PC-9 (cell line): ENCODE measurements at regions not wholly inside any gene's neighbourhood (a gene's known extent, or its start where the extent isn't known, plus 50 kb on each side); places are given as distances from the start of the nearest gene placed in this dataset.

Experiments
- BruUV-seq: library from RNA; stranded (reverse); fragments of 400-500 nt; replicated peaks from 2 replicates; lab custom pipeline; 2021; lab: Mats Ljungman, UMichigan
- CTCF ChIA-PET: fragments of 300-600 bp; sonication (Branson Sonifier 250); formaldehyde crosslinking; loops from one replicate; lab custom pipeline; 2022; ENCODE audit warnings: antibody characterized with exemption; lab: Charles Lee
- POLR2A ChIA-PET: fragments of 300-600 bp; sonication (Branson Sonifier 250); formaldehyde crosslinking; loops from one replicate; lab custom pipeline; 2022; ENCODE audit warnings: antibody characterized with exemption; ENCODE audit not compliant: unreplicated experiment; lab: Charles Lee
- DNase-seq, 2 experiments: peaks; one replicate each; pipeline versions ENCODE4 v3.0.0 to v3.0.0-alpha.2; 2015 to 2022; ENCODE audit warnings: mixed read lengths in 1 of 2
- H2AFZ ChIP-seq: fragments of 200-600 bp; sonication (generic); 2 replicates; pipeline ENCODE4 v1.8.1; 2017; ENCODE audit warnings: antibody characterized with exemption
- H3F3A ChIP-seq: fragments of 200-600 bp; sonication (generic); 2 replicates; pipeline ENCODE4 v1.8.1; 2017; ENCODE audit warnings: antibody characterized with exemption, mild to moderate bottlenecking, low read depth; ENCODE audit not compliant: insufficient read depth
- H3K27ac ChIP-seq: fragments of 200-600 bp; sonication (generic); 2 replicates; pipeline ENCODE4 v1.6.1; 2016; ENCODE audit warnings: mixed run types
- H3K27me3 ChIP-seq: fragments of 200-600 bp; sonication (generic); 2 replicates; pipeline ENCODE4 v1.6.1; 2016; ENCODE audit warnings: low read depth, mixed run types; ENCODE audit not compliant: insufficient read depth
- H3K36me3 ChIP-seq: fragments of 200-600 bp; sonication (generic); 2 replicates; pipeline ENCODE4 v1.6.1; 2016; ENCODE audit warnings: low read depth, mixed run types
- H3K4me1 ChIP-seq: fragments of 200-600 bp; sonication (generic); replicated peaks from 2 replicates; pipeline ENCODE4 v1.6.1; 2016; ENCODE audit warnings: mixed run types; ENCODE audit not compliant: insufficient read depth
- H3K4me2 ChIP-seq: fragments of 200-600 bp; sonication (generic); 2 replicates; pipeline ENCODE4 v1.6.1; 2017; ENCODE audit warnings: mixed run types
- H3K4me3 ChIP-seq: fragments of 200-600 bp; sonication (generic); 2 replicates; pipeline ENCODE4 v1.6.1; 2016; ENCODE audit warnings: mixed run types
- H3K79me2 ChIP-seq: fragments of 200-600 bp; sonication (generic); 2 replicates; pipeline ENCODE4 v1.6.1; 2017; ENCODE audit warnings: low read depth, mixed run types
- H3K9me2 ChIP-seq: fragments of 200-600 bp; sonication (generic); 2 replicates; pipeline ENCODE4 v1.8.1; 2017; ENCODE audit warnings: mild to moderate bottlenecking; ENCODE audit not compliant: insufficient read depth
- H3K9me3 ChIP-seq: fragments of 200-600 bp; sonication (generic); 2 replicates; pipeline ENCODE4 v1.8.1; 2016; ENCODE audit warnings: low read depth; ENCODE audit not compliant: insufficient read depth
- H4K20me1 ChIP-seq: fragments of 200-600 bp; sonication (generic); 2 replicates; pipeline ENCODE4 v1.8.1; 2017; ENCODE audit not compliant: insufficient read depth
- CTCF ChIP-seq: fragments of 200-600 bp; sonication (generic); conservative IDR thresholded peaks from 2 replicates; pipeline ENCODE4 v1.6.1; 2017; ENCODE audit warnings: mixed run types, antibody characterized with exemption, mild to moderate bottlenecking, moderate library complexity
- EZH2 ChIP-seq: fragments of 200-600 bp; sonication (generic); IDR thresholded peaks from 2 replicates; pipeline ENCODE4 v1.8.0; 2017; ENCODE audit warnings: antibody characterized with exemption, low read depth
- intact Hi-C: fragments of 100-400 bp; cut with micrococcal nuclease; formaldehyde crosslinking; loops from one replicate; pipeline ENCODE4 v1.10.0; 2022; ENCODE audit not compliant: unreplicated experiment

- Histone ChIP-seq H3K79me2 (no peaks in the 10 kb centered on the region), H3K27me3 (peaks cover 67% of the 10 kb centered on the region), H3K27ac (no peak overlapping the region), H3K4me3 (no peak overlapping the region), H3K36me3 (no peaks in the 10 kb centered on the region), H3F3A (no peaks in the 10 kb centered on the region), H2AFZ (no peak overlapping the region), H3K9me3 (no peaks in the 10 kb centered on the region), H3K9me2 (no peaks in the 10 kb centered on the region), H4K20me1 (no peaks in the 10 kb centered on the region), H3K4me1 (no peaks in the 10 kb centered on the region), H3K4me2 (no peak overlapping the region)
- ChIA-PET POLR2A (no interaction called here), CTCF (no interaction called here)
- BruUV-seq, result no TSS peak
- intact Hi-C loops, result no loop called here
- TF ChIP-seq CTCF (no peak), EZH2 (no peak)
- no peak for DNase-seq
Measured at GRCh38 chr18:78914249-78914935, 65.2 kb upstream of the SALL3 start.

- no peaks in the 10 kb centered on the region for H3K9me3 ChIP-seq
- H3K36me3 ChIP-seq, result no peaks in the 10 kb centered on the region
- no peaks in the 10 kb centered on the region for H4K20me1 ChIP-seq
- H3K79me2 ChIP-seq, result no peaks in the 10 kb centered on the region
- H3K9me2 ChIP-seq, result no peaks in the 10 kb centered on the region
- H3K27ac ChIP-seq, result no peak overlapping the region
- BruUV-seq, result no TSS peak
- ChIA-PET POLR2A (no interaction called here), CTCF (no interaction called here)
- no peak overlapping the region for H3K4me2 ChIP-seq
- no peak for TF ChIP-seq CTCF
- no peak for TF ChIP-seq EZH2
- no peak overlapping the region for H2AFZ ChIP-seq
- H3K4me3 ChIP-seq, result no peak overlapping the region
- H3K4me1 ChIP-seq, result no peaks in the 10 kb centered on the region
- intact Hi-C loops, result no loop called here
- peaks cover 66% of the 10 kb centered on the region for H3K27me3 ChIP-seq
- DNase-seq, result no peak
- no peaks in the 10 kb centered on the region for H3F3A ChIP-seq
Measured at GRCh38 chr18:78915446-78916008, 64.1 kb upstream of the SALL3 start.

GRCh38 chr18:78918707-78919106 is 60.9 kb upstream of the SALL3 start:
- Histone ChIP-seq H3K4me2 (no peak overlapping the region), H3K36me3 (no peaks in the 10 kb centered on the region), H4K20me1 (no peaks in the 10 kb centered on the region), H3K9me3 (no peaks in the 10 kb centered on the region), H2AFZ (no peak overlapping the region), H3K4me3 (no peak overlapping the region), H3K27ac (no peak overlapping the region), H3K4me1 (no peaks in the 10 kb centered on the region), H3F3A (no peaks in the 10 kb centered on the region), H3K79me2 (no peaks in the 10 kb centered on the region), H3K9me2 (no peaks in the 10 kb centered on the region), H3K27me3 (peaks cover 68% of the 10 kb centered on the region)
- DNase-seq, result no peak
- TF ChIP-seq CTCF (no peak), EZH2 (no peak)
- intact Hi-C loops, result no loop called here
- CTCF ChIA-PET, result no interaction called here
- no TSS peak for BruUV-seq
- POLR2A ChIA-PET, result no interaction called here
